HG02870 (cell line): ENCODE measurements at regions not wholly inside any gene's neighbourhood (a gene's known extent, or its start where the extent isn't known, plus 50 kb on each side); places are given as distances from the start of the nearest gene placed in this dataset.

ENCODE experiments used
- ATAC-seq: cut with Tn5 transposase; IDR thresholded peaks from one replicate; pipeline ENCODE4 v1.9.1; 2021; ENCODE audit warnings: mild to moderate bottlenecking, moderate library complexity; ENCODE audit not compliant: unreplicated experiment

GRCh38 chr5:135220394-135221186, 178.4 kb downstream of the MACROH2A1 start:
- no peak for ATAC-seq

DNA sequence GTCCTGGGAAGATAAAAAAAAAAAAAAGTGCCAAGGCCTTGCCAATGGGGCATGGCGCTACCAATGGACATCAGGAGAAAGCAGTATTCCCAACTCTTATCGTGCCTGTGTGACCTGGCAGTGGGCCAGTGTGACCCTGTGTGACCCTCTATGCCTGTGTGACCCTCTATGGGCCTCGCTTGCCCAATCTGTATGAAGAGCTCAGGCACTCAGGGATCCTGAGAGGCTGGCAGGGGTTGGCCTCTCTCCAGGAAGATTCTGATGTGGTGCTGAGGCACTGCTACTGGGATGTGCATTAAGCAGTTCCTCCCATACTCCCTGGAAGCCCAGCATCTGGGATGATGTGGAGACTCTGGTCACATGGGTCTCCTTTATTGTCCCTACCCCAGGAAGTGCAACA, 179.2 kb downstream of the MACROH2A1 start:
- ATAC-seq = no peak

GRCh38 chr5:135218790-135219568, 180.1 kb downstream of the MACROH2A1 start:
- no peak for ATAC-seq

- no peak for ATAC-seq
Observed at GRCh38 chr5:135218486-135218755, 180.6 kb downstream of the MACROH2A1 start.

DNA sequence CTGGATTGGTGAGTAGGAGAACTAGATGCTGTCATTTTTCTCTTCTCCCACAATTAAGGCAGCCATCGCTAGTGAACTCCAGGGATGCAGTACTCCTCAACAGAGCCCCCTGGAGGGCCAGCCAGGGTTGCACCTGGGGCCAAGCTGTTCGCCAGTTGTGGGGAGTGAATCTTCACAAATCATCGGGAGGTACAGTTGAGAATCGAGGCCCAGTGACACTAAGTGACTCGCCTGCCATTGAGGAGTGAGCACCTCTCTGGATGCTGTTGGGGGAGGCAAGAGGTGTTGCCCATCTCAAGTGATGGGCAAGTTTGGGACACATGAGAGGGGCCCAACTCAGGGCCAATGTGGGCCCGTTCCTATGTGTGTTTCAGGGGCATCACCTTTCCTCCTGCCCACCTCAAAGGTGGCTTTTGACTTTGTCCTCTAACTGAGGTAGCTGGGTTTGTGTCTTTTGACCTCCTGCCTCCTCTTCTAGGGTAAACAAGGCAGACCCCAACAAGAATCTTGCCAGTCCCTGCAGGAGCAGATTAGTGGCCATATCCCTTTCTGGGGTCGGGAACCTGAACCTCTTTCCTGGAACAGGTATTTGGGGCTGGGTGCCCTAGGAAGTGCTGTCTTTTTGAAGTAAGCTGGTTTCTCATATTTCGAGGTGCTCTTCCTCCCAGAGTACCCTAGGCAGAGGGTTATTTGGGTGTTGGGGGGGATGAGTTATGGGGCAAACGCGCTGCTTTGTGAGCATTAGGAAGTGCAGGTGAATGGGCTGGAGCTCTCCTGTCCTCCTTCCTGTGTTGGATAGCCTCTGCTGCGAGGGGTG, 181.2 kb downstream of the MACROH2A1 start:
- no peak for ATAC-seq

GRCh38 chr5:135216471-135217343, 182.3 kb downstream of the MACROH2A1 start:
- ATAC-seq = no peak

DNA sequence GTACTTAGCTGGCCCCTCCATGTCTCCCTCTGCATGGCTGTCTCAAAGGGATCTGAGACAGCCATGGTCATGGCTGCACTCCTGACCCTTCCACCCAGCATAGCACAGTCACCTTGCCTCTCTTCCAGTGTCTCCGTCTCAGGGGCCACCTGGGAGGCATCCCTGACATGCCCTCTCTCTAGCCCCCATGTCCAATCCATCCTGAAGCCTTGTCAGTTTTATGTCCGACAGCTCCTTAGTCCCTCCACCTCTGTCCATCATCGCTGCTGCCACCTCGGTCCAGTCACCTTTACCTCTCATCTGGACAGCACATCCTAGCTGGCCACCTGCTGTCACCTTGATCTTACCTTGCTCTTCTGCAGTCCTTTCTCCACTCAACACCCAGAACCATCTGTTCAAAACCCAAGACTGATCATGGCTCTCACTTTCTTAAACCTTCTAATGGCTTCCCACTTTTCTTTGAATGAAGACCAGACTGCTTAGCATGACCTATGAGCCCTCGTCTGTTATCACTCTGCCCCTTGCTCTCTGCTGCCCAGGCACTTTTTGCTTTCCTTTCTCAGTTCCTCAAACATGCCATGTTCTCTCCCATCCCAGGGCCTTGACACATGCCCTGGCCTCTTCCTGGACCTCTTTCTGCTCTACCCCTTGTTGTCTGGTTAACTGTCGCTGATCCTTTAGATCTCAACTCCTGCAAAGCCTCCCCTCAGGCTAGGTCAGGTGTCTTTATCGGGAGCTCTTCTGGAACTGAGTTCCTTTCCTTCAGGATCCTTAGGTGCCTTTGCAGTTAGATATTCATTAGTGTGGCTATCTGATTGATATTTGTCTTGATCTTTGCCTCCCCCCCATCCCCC, 181.8 kb upstream of the PITX1 start:
- ATAC-seq = no peak

DNA sequence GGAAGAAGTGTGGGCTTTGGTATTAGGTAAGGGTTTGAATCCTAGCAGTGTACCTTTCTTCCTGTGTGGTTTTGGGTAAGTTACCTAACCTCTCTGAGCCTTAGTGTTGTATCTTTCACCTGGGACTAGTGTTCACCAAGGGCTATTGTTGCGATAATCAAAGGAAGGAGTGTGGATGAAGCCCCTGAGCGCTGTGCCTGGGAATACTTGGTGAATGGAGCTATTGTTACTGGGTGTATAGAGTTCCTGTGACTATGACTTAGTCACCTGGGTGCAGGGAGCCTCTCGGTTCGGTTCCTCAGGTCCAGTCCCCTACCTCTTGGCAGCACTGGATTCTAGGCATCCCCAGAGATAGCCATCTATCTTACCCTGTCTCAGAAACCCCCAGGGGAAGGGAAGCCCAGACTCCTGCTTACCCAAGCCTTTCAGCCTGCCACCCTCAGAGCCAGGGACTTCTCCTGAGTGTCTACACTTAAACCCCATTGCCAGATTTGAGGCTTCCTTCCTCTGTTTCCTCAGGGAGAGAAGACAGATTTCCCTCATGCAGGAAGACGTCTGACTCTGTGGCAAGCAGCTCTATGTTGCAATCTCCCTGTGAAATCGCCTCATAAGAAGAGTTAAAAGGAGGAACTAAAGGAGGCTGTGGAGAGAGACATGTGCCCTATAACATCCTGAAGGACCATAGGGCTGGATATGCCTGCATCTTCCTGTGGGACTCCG, 181.0 kb upstream of the PITX1 start:
- no peak for ATAC-seq

DNA sequence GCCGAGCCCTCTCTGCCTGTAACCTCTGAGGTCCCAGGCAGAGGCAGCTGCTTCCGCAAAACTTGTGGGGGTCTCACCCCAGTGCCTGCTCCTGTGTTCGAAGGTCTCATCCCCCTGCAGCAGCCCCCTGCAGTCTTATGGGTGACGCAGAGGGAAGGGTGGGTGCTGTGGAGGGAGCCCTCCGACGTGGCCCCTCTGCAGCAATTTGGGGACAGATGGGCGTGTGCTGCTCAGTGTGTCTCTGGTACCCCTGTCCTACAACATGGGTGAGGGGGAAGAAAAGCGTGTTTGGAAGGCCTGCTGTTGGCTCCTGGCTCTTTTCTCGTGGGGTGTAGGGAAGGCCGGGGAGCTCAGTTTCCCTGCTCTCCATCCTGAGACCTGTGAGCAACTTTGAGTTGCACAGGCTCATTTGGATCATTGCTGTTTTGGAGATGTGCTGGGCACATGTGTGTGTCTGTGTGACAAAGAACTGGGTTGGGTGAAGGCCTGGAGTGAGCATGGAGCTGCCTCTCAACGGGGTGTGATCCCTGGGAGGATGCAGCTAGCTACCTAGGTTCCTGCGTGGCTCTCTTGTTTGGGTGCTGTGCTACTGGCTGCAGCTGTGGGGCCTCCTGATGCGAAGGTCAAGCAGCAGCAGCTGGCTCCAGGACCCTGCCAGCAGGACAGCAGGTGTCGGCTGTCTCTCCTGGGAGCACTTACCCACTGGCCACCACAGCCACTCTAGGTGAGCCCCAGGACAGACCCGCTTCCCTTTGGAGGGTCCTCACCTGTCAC, 179.6 kb upstream of the PITX1 start:
- ATAC-seq = no peak

- no peak for ATAC-seq
Observed at GRCh38 chr5:135213027-135213386, 179.0 kb upstream of the PITX1 start.

GRCh38 chr5:135212361-135213026, 178.5 kb upstream of the PITX1 start:
- no peak for ATAC-seq

DNA sequence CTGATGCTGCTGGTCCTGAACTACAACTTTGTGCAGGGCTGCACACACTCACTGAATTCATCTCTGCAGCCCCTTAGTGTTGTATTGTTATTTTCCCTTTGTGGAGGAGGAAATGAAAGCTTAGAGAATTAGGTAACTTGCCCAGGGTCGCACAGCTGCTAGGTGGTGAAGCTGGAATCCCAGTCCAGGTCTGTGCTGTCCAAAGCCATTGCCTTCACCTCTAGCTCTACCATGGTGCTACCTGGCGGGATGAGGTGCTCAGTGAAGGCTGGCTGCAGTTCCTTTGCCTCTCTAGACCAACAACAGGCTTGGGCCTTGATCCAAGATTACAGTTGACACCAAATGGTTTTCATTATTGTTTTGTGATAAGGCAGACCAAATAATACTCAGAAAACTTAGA, 177.8 kb upstream of the PITX1 start:
- ATAC-seq = no peak

- ATAC-seq = no peak
Observed at GRCh38 chr5:135211083-135211790, 177.2 kb upstream of the PITX1 start.

GRCh38 chr5:135210286-135211055, 176.4 kb upstream of the PITX1 start:
- no peak for ATAC-seq

- no peak for ATAC-seq
Observed at GRCh38 chr5:135208903-135209721, 175.1 kb upstream of the PITX1 start.

DNA sequence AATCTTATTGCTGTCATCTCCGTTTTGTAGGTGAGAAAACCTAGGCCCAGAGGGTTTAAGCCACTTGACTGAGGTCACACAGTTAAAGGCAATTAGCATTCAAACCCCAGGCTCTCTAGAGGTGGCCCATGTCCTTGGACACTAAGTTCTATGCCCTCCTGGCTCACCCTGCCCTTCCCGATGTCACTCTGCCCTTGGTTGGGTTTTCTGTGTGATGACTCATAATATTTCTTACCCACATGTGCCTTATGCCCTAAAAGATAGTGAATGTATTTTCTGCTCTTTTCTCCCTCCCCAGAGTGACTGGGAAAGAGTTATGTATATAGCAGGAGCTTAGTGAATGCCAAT, 174.5 kb upstream of the PITX1 start:
- ATAC-seq = no peak
